Hepatic stellate cell (primary cell): ENCODE measurements at regions not wholly inside any gene's neighbourhood (a gene's known extent, or its start where the extent isn't known, plus 50 kb on each side); places are given as distances from the start of the nearest gene placed in this dataset.

Experiments
- DNase-seq: peaks from one replicate; pipeline ENCODE4 v3.0.0; 2011; ENCODE audit warnings: low spot score

- DNase-seq: peak; percentile 75
Observed at GRCh38 chr4:1463088-1463926, 57.1 kb upstream of the NKX1-1 start.

DNA sequence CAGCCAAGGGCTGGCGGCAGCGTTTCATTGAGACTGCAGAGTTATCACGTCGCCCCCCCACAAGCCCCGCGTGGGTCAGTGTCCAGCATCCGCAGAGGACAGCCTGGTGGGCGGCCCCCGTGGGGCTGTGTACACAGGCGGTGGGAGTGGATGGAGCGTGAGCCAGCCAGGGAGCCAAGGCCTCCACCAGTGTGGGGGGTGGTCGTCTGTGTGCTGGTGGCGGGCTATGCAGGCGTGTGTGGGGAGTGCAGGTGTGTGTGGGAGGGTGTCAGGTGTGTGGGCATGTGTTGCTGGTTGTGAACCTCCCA is 56.5 kb upstream of the NKX1-1 start:
- DNase-seq: no peak

- DNase-seq: no peak
Observed at GRCh38 chr4:1462009-1462767, 55.9 kb upstream of the NKX1-1 start.

DNA sequence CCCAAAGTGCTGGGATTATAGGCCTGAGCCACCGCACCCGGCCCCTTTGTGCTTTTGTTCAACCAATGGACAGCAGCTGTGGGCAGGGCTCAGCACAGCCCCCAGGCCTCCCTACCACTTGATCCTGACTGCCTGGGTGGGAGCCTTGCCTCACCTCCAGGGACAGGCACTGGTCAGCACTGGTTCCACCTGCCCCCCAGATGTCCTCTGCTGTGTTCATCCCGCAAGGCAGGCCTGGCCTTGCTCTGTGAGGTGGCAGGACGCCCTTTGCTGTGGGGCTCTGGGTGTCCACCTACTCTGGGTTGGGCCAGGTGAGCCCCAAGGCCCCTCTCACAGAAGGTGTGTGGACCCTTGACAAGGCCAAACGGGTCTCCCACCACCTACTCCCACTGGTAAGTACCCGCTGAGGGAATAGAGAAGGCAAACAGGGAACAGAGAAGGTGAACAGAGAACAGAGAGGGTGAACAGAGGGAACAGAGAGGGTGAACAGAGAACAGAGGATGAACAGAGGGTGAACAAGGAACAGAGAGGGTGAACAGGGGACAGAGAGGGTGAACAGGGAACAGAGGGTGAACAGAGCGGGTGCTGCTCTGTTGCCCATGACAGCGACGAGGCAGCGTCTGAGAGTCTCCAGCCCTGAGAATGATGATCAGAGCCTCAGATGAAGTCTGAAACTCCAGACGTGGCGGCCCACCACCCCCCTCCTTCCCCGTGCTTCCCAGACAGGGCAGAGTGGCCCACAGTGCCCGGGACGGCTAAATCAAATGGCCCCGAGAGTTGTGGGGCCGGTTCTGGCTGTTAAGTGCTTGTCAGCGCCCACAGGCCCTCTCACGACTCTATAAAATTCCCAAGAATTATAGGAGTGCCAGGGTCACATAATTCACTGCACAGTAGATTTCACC is 55.0 kb upstream of the NKX1-1 start:
- DNase-seq: no peak

DNA sequence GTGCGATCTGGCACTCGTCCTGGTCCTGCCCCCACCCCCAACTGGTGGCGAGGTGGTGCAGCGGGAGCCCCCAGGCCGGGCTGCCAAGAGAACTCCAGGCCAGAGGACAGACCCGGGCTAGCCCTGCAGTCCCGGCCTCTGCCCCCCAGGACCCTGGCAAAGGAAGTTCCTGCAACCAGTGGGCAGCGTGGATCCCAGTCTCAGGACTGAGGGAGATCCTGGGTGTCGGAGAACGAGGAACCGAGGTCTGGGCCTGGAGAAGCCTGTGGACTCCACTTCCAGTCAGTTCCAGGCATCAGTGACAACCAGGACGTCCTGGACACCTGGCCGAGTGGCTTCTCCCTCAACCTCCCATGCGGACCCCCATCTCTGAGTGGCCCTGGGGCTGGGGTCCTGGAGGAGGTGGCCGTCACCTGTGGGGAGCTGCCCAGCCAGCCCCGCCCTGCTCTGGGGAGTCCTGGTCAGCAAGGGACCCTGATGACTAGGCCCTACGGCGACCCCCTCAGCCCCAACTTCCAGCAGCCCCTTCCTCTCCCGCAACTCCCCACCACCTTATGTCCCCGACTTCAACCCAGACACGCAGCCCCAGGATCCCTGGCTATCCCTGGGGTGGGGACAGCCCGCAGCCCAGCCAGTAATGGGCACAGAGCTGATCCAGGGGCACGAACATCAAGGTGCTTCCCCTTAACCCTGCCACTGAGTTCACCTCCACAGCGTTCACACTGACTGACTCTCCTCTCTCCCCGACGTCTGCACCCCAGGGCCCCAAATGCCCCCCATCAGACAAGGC is 53.7 kb upstream of the NKX1-1 start:
- DNase-seq: no peak

DNA sequence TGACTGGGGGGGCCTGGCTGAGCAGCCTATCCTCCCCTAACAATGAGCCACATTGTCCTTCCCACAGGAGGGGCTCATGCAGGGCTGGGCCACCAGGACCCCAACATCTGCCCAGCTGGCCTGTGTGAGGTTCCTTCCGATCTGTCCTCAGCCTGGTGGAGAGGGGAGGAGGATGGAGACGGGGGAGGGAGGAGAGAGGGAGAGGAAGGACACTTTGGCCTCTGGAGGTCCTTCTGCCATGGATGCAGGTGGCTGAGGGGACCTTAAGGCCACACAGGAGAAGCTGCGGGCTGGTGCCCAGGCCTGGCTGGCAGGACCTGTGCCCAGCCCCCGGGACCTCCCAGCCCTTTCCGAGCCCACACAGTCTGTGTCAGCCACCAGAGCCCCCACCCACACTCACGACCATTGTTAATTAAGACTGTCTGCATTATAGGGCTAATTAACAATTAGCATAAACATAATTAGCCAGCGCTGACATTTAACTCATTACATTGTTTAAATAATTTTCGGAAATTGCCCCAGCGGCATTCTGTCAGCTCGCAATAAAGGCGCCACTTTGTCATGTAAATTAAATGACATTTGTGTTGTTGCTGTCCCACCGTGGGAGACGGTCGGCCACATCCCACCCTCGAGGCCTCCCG is 53.0 kb upstream of the NKX1-1 start:
- DNase-seq: no peak

DNA sequence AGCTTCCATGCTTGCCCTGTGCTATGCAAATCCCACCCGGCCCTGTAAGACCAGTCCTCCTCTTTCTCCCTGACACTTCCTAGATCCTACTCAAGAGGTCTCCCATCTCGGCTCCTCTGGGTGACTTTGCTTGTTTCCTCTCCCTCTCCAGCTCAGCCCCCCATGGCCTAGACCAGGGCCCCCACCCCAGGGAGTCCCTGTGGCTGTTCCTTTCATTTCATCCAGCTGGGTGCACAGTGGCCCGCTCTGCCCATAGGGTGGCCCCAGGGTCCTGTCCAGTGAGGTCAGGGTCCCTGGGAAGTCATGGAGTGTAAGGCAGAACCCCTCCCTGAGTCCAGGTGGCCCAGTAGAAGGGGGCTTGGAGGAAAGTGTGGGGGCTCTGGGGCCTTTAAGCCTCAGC is 52.3 kb upstream of the NKX1-1 start:
- no peak for DNase-seq
